Stimulated activated CD8-positive, alpha-beta memory T cell treated with anti-CD3 and anti-CD28 coated beads, Interleukin-12 subunit alpha, Interleukin-12 subunit beta, amount 100 ng/mL, for 4 hours (primary cell): ENCODE measurements at regions not wholly inside any gene's neighbourhood (a gene's known extent, or its start where the extent isn't known, plus 50 kb on each side); places are given as distances from the start of the nearest gene placed in this dataset.
"Not testable (repeated sequence)": the region's sequence is repeated elsewhere in the genome, so short reads cannot be mapped to it uniquely, and the experiment has no call there.

Source experiments
- DNase-seq: peaks from one replicate; pipeline ENCODE4 v3.0.0-alpha.2; 2020; ENCODE audit warnings: low read depth

GRCh38 chr5:138647794-138648410, 72.7 kb upstream of the HSPA9 start:
- DNase-seq: no peak

- no peak for DNase-seq
Measured at GRCh38 chr5:138647261-138647788, 72.1 kb upstream of the HSPA9 start.

GRCh38 chr5:138646671-138647070, 71.5 kb upstream of the HSPA9 start:
- no peak for DNase-seq

- no peak for DNase-seq
Measured at GRCh38 chr5:138645778-138646575, 70.8 kb upstream of the HSPA9 start.

GRCh38 chr5:138643040-138643791, 68.0 kb upstream of the HSPA9 start:
- DNase-seq: no peak

- DNase-seq: peak; percentile 29
Measured at GRCh38 chr5:138641547-138642298, 66.5 kb upstream of the HSPA9 start.

GRCh38 chr5:138640646-138641254, 65.5 kb upstream of the HSPA9 start:
- no peak for DNase-seq

GRCh38 chr5:138640138-138640537, 64.9 kb upstream of the HSPA9 start:
- DNase-seq: no peak

GRCh38 chr5:138639326-138639725, 64.1 kb upstream of the HSPA9 start:
- DNase-seq: no peak

GRCh38 chr5:138637256-138637655, 62.1 kb upstream of the HSPA9 start:
- no peak for DNase-seq

GRCh38 chr5:138636398-138636944, 61.3 kb upstream of the HSPA9 start:
- DNase-seq: no peak

- no peak for DNase-seq
Measured at GRCh38 chr5:138635708-138636107, 60.5 kb upstream of the HSPA9 start.

GRCh38 chr5:138635265-138635664, 60.1 kb upstream of the HSPA9 start:
- DNase-seq: no peak

- not testable (repeated sequence) for DNase-seq
Measured at GRCh38 chr5:138634804-138635203, 59.6 kb upstream of the HSPA9 start.

- no peak for DNase-seq
Measured at GRCh38 chr5:138632900-138633489, 57.8 kb upstream of the HSPA9 start.

GRCh38 chr5:138631096-138631928, 56.1 kb upstream of the HSPA9 start:
- no peak for DNase-seq

- DNase-seq: no peak
Measured at GRCh38 chr5:138629392-138629791, 54.2 kb upstream of the HSPA9 start.

- DNase-seq: no peak
Measured at GRCh38 chr5:138626333-138626944, 51.2 kb upstream of the HSPA9 start.

GRCh38 chr5:138625134-138625533, 49.9 kb upstream of the HSPA9 start:
- no peak for DNase-seq
